ENCODE measurements at regions not wholly inside any gene's neighbourhood (a gene's known extent, or its start where the extent isn't known, plus 50 kb on each side); places are given as distances from the start of the nearest gene placed in this dataset.

- FAIRE-seq (no peak), DNase-seq (ENCODE audit: low read depth, low spot score) (no peak)
- Histone ChIP-seq H3K36me3 (ENCODE audit: control insufficient read depth in 2 of 2, extremely low read depth in 1 of 2, insufficient read depth in 2 of 2, low read length in 2 of 2) (no peaks in the 10 kb centered on the region), H3K4me2 (ENCODE audit: insufficient read depth, low read length) (no peak overlapping the region), H3K27ac (ENCODE audit: insufficient read depth, low read depth, low read length) (no peak overlapping the region), H3K4me3 (replicated peaks in 1 of 3; ENCODE audit: insufficient read depth in 1 of 3, low read depth in 1 of 3, low read length in 3 of 3) (no peak overlapping the region), H3K9me1 (replicated peaks; ENCODE audit: control insufficient read depth, extremely low read depth, insufficient read depth, low read length) (no peaks in the 10 kb centered on the region), H3K27me3 (ENCODE audit: control insufficient read depth in 2 of 2, insufficient read depth in 2 of 2, low read length in 2 of 2) (no peaks in the 10 kb centered on the region), H3K9me3 (replicated peaks; ENCODE audit: control insufficient read depth, insufficient read depth, low read length) (no peaks in the 10 kb centered on the region), H2AFZ (ENCODE audit: low read depth, low read length) (no peak overlapping the region), H4K20me1 (replicated peaks; ENCODE audit: control insufficient read depth, extremely low read depth, insufficient read depth, low read length) (no peaks in the 10 kb centered on the region), H3K9ac (replicated peaks; ENCODE audit: extremely low read depth, insufficient read depth, low read length) (no peak overlapping the region), H3K4me1 (ENCODE audit: control insufficient read depth, extremely low read depth, insufficient read depth, low read length) (no peaks in the 10 kb centered on the region), H3K79me2 (ENCODE audit: control insufficient read depth, insufficient read depth, low read length) (no peaks in the 10 kb centered on the region)
- POLR2A ChIA-PET = no interaction called here
- dilution Hi-C loops (cut with MboI; ENCODE audit: extremely low pct_ligation_motif_present, low sequenced_read_pairs) (no loop called here), intact Hi-C loops (cut with micrococcal nuclease) (no loop called here)
- BruUV-seq (replicated peaks) = no TSS peak
- TF ChIP-seq POLR2A (IDR thresholded peaks at IDR 0.05; ENCODE audit: low read depth, low read length) (no peak), EZH2 (IDR thresholded peaks at IDR 0.05; ENCODE audit: borderline replicate concordance, low read depth, low read length, severe bottlenecking) (no peak), GATA2 (IDR thresholded peaks at IDR 0.05; ENCODE audit: insufficient read depth, insufficient read length, low read depth, low read length) (no peak), POLR2AphosphoS5 (IDR thresholded peaks at IDR 0.05; ENCODE audit: insufficient read depth, low read depth, low read length) (no peak), FOS (IDR thresholded peaks at IDR 0.05; ENCODE audit: borderline replicate concordance, insufficient read depth, low read length) (no peak), MYC (IDR thresholded peaks at IDR 0.05; ENCODE audit: low read depth, low read length) (no peak), JUN (IDR thresholded peaks at IDR 0.05; ENCODE audit: borderline replicate concordance, insufficient read depth, insufficient read length, low read depth) (no peak), MAX (IDR thresholded peaks at IDR 0.05; ENCODE audit: insufficient read depth, insufficient read length) (no peak), CTCF (IDR thresholded peaks at IDR 0.05; ENCODE audit: extremely low read depth in 1 of 2, insufficient read depth in 1 of 2, low read depth in 1 of 2, low read length in 2 of 2) (no peak)
- CTCF ChIA-PET = no interaction called here
Observed at GRCh38 chr4:3660928-3661515, 105.2 kb upstream of the ADRA2C start.

Measured in endothelial cell of umbilical vein (primary cell).